Peyer's patch (tissue), 4 donors: ENCODE measurements at regions not wholly inside any gene's neighbourhood (a gene's known extent, or its start where the extent isn't known, plus 50 kb on each side); places are given as distances from the start of the nearest gene placed in this dataset.
A peak's percentile ranks its signal among the peaks of the same experiment; 100 is the strongest.

Experiments used
- DNase-seq, 3 donors: peaks; one replicate each; pipeline ENCODE4 v3.0.0-alpha.2; 2017 to 2019
- H3K27ac ChIP-seq, 4 donors: fragments of 200-600 bp; sonication (generic); one replicate each; pipeline ENCODE4 v1.5.1; 2016 to 2019
- H3K27me3 ChIP-seq, 2 donors: fragments of 200-600 bp; sonication (generic); one replicate each; pipeline ENCODE4 v1.5.1; 2019
- H3K36me3 ChIP-seq, 3 donors: fragments of 200-600 bp; sonication (generic); one replicate each; pipeline ENCODE4 v1.5.1; 2016 to 2019
- H3K4me1 ChIP-seq, 4 donors: fragments of 200-600 bp; sonication (generic); one replicate each; pipeline ENCODE4 v1.5.1; 2016 to 2019
- H3K4me3 ChIP-seq, 4 donors: fragments of 200-600 bp; sonication (generic); 1 replicate in 3 of 4; 2 replicates in 1 of 4; pipeline ENCODE4 v1.5.1; 2016 to 2019; ENCODE audit warnings: mild to moderate bottlenecking in 1 of 4
- H3K9me3 ChIP-seq, 4 donors: fragments of 200-600 bp; sonication (generic); one replicate each; pipeline ENCODE4 v1.5.1; 2016 to 2019; ENCODE audit warnings: mild to moderate bottlenecking in 1 of 4
- CTCF ChIP-seq, 6 experiments: fragments of 450-650 bp in 4 of 6; fragments of 200-600 bp in 2 of 6; sonication (generic) in 1 of 6; IDR thresholded peaks; one replicate each; pipeline ENCODE4 v1.5.1; 2017 to 2019; ENCODE audit warnings: antibody characterized with exemption in 6 of 6, mild to moderate bottlenecking in 3 of 6, moderate library complexity in 1 of 6
- POLR2A ChIP-seq, 2 donors: fragments of 450-650 bp; IDR thresholded peaks; one replicate each; pipeline ENCODE4 v1.5.1; 2017; ENCODE audit warnings: antibody characterized with exemption in 2 of 2, mild to moderate bottlenecking in 2 of 2, moderate library complexity in 2 of 2

- no peak overlapping the region for H3K4me3 ChIP-seq
- no peak for TF ChIP-seq CTCF (IDR thresholded peaks at IDR 0.05)
- TF ChIP-seq POLR2A (IDR thresholded peaks at IDR 0.05): no peak
- H3K27me3 ChIP-seq: no peaks in the 10 kb centered on the region
- no peaks in the 10 kb centered on the region for H3K4me1 ChIP-seq
- no peaks in the 10 kb centered on the region for H3K9me3 ChIP-seq
- no peaks in the 10 kb centered on the region for H3K36me3 ChIP-seq
- no peak for DNase-seq
- H3K27ac ChIP-seq: no peak overlapping the region
Observed at GRCh38 chr6:22019857-22020256, 277.0 kb downstream of the PRL start.

- H3K4me1 ChIP-seq: no peaks in the 10 kb centered on the region
- H3K9me3 ChIP-seq: no peaks in the 10 kb centered on the region
- no peaks in the 10 kb centered on the region for H3K36me3 ChIP-seq
- no peak overlapping the region for H3K27ac ChIP-seq
- H3K4me3 ChIP-seq: no peak overlapping the region
- TF ChIP-seq CTCF (IDR thresholded peaks at IDR 0.05) (no peak), POLR2A (IDR thresholded peaks at IDR 0.05) (no peak)
- DNase-seq: no peak
- H3K27me3 ChIP-seq: no peaks in the 10 kb centered on the region
Observed at GRCh38 chr6:22020299-22021003, 276.4 kb downstream of the PRL start.

- DNase-seq: no peak
- H3K4me3 ChIP-seq: no peak overlapping the region
- TF ChIP-seq POLR2A (IDR thresholded peaks at IDR 0.05) (no peak), CTCF (IDR thresholded peaks at IDR 0.05) (no peak)
- no peaks in the 10 kb centered on the region for H3K4me1 ChIP-seq
- no peaks in the 10 kb centered on the region for H3K9me3 ChIP-seq
- H3K27me3 ChIP-seq: no peaks in the 10 kb centered on the region
- H3K36me3 ChIP-seq: no peaks in the 10 kb centered on the region
- H3K27ac ChIP-seq: no peak overlapping the region
Observed at GRCh38 chr6:22021966-22022365, 274.9 kb downstream of the PRL start.

GRCh38 chr6:22023937-22024336, 272.9 kb downstream of the PRL start:
- H3K27ac ChIP-seq: no peak overlapping the region
- no peak for DNase-seq
- no peaks in the 10 kb centered on the region for H3K4me1 ChIP-seq
- H3K4me3 ChIP-seq: no peak overlapping the region
- H3K9me3 ChIP-seq: no peaks in the 10 kb centered on the region
- H3K36me3 ChIP-seq: no peaks in the 10 kb centered on the region
- TF ChIP-seq CTCF (IDR thresholded peaks at IDR 0.05) (no peak), POLR2A (IDR thresholded peaks at IDR 0.05) (no peak)
- no peaks in the 10 kb centered on the region for H3K27me3 ChIP-seq

- TF ChIP-seq CTCF (IDR thresholded peaks at IDR 0.05): no peak
- peak overlapping the region in 3 of 4 donors; percentile 21 to 49 (median 43) for H3K27ac ChIP-seq
- H3K4me3 ChIP-seq: no peak overlapping the region
- no peak for DNase-seq
- H3K4me1 ChIP-seq: peaks cover 0 to 9% (median 0%) of the 10 kb centered on the region in 4 donors
- no peaks in the 10 kb centered on the region for H3K27me3 ChIP-seq
- no peaks in the 10 kb centered on the region for H3K9me3 ChIP-seq
- H3K36me3 ChIP-seq: no peaks in the 10 kb centered on the region
Observed at GRCh38 chr6:22024973-22025467, 271.8 kb downstream of the PRL start.
